ENCODE measurements at regions not wholly inside any gene's neighbourhood (a gene's known extent, or its start where the extent isn't known, plus 50 kb on each side); places are given as distances from the start of the nearest gene placed in this dataset.
"Not testable (repeated sequence)": the region's sequence is repeated elsewhere in the genome, so short reads cannot be mapped to it uniquely, and the experiment has no call there.

DNA sequence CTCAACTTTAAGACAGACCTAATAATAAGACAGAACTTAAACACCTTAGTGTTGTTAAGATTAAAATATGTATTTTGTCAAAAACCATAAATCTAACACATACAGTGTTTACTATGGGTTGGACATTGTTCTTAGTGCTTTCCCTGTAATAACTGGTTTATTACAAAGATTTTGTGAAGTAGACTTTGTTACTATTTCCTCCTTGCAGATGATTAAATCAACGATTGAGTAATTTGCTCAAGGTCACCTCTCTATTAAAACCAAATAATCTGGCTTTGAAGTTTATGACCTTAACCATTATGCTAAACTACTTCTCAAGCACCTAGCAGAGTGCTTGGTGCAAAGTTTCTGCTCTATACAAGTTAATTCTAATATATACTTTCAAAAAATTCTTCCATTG is 102.7 kb upstream of the FAM3C start:
- no peak overlapping the region for H3K27ac ChIP-seq
- DNase-seq = no peak
- H3K9me3 ChIP-seq = no peaks in the 10 kb centered on the region
- H3K4me3 ChIP-seq = no peak overlapping the region
- no peaks in the 10 kb centered on the region for H3K4me1 ChIP-seq
- no peaks in the 10 kb centered on the region for H3K36me3 ChIP-seq
- no peaks in the 10 kb centered on the region for H3K27me3 ChIP-seq
- intact Hi-C loops (cut with DNase I) = no loop called here
- no peak for ATAC-seq
- TF ChIP-seq, protein P1, sequence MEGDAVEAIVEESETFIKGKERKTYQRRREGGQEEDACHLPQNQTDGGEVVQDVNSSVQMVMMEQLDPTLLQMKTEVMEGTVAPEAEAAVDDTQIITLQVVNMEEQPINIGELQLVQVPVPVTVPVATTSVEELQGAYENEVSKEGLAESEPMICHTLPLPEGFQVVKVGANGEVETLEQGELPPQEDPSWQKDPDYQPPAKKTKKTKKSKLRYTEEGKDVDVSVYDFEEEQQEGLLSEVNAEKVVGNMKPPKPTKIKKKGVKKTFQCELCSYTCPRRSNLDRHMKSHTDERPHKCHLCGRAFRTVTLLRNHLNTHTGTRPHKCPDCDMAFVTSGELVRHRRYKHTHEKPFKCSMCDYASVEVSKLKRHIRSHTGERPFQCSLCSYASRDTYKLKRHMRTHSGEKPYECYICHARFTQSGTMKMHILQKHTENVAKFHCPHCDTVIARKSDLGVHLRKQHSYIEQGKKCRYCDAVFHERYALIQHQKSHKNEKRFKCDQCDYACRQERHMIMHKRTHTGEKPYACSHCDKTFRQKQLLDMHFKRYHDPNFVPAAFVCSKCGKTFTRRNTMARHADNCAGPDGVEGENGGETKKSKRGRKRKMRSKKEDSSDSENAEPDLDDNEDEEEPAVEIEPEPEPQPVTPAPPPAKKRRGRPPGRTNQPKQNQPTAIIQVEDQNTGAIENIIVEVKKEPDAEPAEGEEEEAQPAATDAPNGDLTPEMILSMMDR (IDR thresholded peaks at IDR 0.05) = no peak

DNA sequence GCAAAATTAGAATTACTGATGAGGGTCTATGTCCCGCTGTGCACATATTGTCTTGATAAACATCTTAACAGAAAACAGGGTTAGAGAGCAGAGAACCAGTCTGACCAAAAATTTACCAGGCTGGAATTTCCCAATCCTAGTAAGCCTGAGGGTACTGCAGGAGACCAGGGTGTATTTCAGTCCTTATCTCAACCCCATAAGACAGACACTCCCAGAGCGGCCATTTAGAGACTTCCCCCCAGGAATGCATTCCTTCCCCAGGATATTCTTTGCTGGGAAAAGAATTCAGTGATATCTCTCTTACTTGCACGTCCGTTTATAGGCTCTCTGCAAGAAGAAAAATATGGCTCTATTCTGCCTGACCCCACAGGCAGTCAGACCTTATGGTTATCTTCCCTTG is 101.4 kb upstream of the FAM3C start:
- H3K27ac ChIP-seq; H3K4me3 ChIP-seq; DNase-seq; H3K36me3 ChIP-seq; H3K27me3 ChIP-seq; H3K9me3 ChIP-seq; H3K4me1 ChIP-seq; intact Hi-C loops (cut with DNase I); ATAC-seq: not testable (repeated sequence)

- Histone ChIP-seq H3K4me3 (no peak overlapping the region), H3K9me3 (no peaks in the 10 kb centered on the region), H3K27ac (no peak overlapping the region), H3K27me3 (no peaks in the 10 kb centered on the region), H3K36me3 (no peaks in the 10 kb centered on the region), H3K4me1 (no peaks in the 10 kb centered on the region)
- intact Hi-C loops (cut with DNase I) = no loop called here
- ATAC-seq = no peak
- no peak for DNase-seq
- TF ChIP-seq, protein P1 (IDR thresholded peaks at IDR 0.05) = no peak
Observed at GRCh38 chr7:121494516-121494915, 98.4 kb upstream of the FAM3C start.

- Histone ChIP-seq H3K4me3 (no peak overlapping the region), H3K27ac (no peak overlapping the region), H3K4me1 (no peaks in the 10 kb centered on the region), H3K9me3 (no peaks in the 10 kb centered on the region), H3K36me3 (no peaks in the 10 kb centered on the region), H3K27me3 (no peaks in the 10 kb centered on the region)
- TF ChIP-seq, protein P1 (IDR thresholded peaks at IDR 0.05) = no peak
- no peak for DNase-seq
- intact Hi-C loops (cut with DNase I) = no loop called here
- ATAC-seq = no peak
Observed at GRCh38 chr7:121493553-121493952, 97.4 kb upstream of the FAM3C start.

DNA sequence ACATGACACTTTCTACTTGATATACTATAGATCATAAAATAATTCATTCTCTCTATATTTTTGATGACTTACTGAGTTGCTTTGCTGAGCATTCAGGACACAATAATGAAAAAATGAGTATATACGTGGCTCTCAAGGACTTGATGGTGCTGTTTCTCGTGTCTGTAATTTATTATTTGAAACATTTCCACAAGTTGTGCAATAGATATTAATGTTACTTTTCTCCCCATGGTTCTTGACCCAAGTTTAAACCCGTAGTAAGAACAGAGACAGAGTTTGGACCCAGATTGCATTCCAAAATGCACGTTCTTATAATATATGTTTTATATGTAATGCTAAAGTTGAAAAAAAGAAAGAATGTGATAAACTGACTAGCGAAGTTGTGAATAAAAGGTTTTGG is 94.2 kb upstream of the FAM3C start:
- Histone ChIP-seq H3K27ac (no peak overlapping the region), H3K27me3 (no peaks in the 10 kb centered on the region), H3K9me3 (no peaks in the 10 kb centered on the region), H3K36me3 (no peaks in the 10 kb centered on the region), H3K4me1 (no peaks in the 10 kb centered on the region), H3K4me3 (no peak overlapping the region)
- intact Hi-C loops (cut with DNase I) = no loop called here
- ATAC-seq (no peak), DNase-seq (no peak)
- TF ChIP-seq, protein P1 (IDR thresholded peaks at IDR 0.05) = no peak

- no peak overlapping the region for H3K27ac ChIP-seq
- no peaks in the 10 kb centered on the region for H3K27me3 ChIP-seq
- H3K4me3 ChIP-seq = no peak overlapping the region
- TF ChIP-seq, protein P1 (IDR thresholded peaks at IDR 0.05) = no peak
- DNase-seq = no peak
- intact Hi-C loops (cut with DNase I) = no loop called here
- no peaks in the 10 kb centered on the region for H3K9me3 ChIP-seq
- no peaks in the 10 kb centered on the region for H3K4me1 ChIP-seq
- no peaks in the 10 kb centered on the region for H3K36me3 ChIP-seq
- ATAC-seq = no peak
Observed at GRCh38 chr7:121489440-121489839, 93.3 kb upstream of the FAM3C start.

Measured in upper lobe of right lung (tissue), 1 donor.